ENCODE measurements at regions not wholly inside any gene's neighbourhood (a gene's known extent, or its start where the extent isn't known, plus 50 kb on each side); places are given as distances from the start of the nearest gene placed in this dataset.

DNA sequence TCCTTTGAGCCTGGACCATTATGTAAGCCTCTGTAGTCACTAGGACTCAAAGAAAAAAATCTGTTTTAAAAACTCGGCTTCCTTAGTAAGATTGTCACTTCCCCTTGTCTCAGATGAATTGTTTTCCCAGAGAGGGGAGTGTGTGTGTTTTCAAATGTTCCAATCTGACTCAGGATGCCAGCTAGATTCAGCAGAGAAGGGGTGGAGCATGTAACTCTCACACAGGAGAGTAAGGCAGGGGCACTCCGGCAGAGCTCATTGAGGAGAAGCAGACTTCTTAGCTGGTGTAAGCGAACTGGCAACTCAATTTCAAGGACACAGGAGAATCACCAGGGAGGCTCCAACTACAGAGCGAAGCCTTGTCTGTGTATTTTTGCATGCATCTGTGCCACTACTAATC is 623.2 kb downstream of the LMO4 start:
- no peak overlapping the region for H3K27ac ChIP-seq
- DNase-seq: no peak
- 65 to 71% methylated on average over 4 of the region's 4 CpGs for WGBS, 2 donors (ENCODE audit: low coverage in 1 of 2)

DNA sequence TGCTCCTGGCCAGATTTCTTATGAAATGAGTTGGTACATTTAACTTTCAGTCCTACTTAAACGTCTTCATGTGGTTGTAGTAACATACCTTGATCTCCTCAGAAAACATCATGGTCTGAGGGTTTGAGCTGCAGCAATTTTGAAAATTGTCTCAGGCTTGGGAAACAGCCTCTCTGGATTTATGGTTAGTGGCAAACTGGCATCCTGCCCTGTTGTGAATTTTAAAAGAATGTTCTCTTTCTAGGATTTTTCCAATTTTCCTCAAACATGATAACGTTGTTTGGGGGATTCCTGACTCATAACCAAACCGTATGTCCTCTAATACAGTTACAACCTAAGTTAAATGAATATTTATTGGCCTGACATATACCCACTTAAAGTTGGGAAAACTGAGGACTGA is 624.4 kb downstream of the LMO4 start:
- no peak for DNase-seq
- Histone ChIP-seq H3K27me3 (no peaks in the 10 kb centered on the region), H3K36me3 (no peaks in the 10 kb centered on the region), H3K9me3 (no peaks in the 10 kb centered on the region), H3K4me3 (no peak overlapping the region), H3K4me1 (peaks cover 0 to 12% (median 1%) of the 10 kb centered on the region in 4 donors), H3K27ac (no peak overlapping the region)
- TF ChIP-seq POLR2AphosphoS5 (IDR thresholded peaks at IDR 0.05) (no peak), EP300 (IDR thresholded peaks at IDR 0.05; ENCODE audit: low read depth) (no peak), POLR2A (IDR thresholded peaks at IDR 0.05) (no peak)
- TF ChIP-seq, protein P1, sequence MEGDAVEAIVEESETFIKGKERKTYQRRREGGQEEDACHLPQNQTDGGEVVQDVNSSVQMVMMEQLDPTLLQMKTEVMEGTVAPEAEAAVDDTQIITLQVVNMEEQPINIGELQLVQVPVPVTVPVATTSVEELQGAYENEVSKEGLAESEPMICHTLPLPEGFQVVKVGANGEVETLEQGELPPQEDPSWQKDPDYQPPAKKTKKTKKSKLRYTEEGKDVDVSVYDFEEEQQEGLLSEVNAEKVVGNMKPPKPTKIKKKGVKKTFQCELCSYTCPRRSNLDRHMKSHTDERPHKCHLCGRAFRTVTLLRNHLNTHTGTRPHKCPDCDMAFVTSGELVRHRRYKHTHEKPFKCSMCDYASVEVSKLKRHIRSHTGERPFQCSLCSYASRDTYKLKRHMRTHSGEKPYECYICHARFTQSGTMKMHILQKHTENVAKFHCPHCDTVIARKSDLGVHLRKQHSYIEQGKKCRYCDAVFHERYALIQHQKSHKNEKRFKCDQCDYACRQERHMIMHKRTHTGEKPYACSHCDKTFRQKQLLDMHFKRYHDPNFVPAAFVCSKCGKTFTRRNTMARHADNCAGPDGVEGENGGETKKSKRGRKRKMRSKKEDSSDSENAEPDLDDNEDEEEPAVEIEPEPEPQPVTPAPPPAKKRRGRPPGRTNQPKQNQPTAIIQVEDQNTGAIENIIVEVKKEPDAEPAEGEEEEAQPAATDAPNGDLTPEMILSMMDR (IDR thresholded peaks at IDR 0.05): no peak
- intact Hi-C loops (cut with DNase I; ENCODE audit: low total_unique reads): loop anchor here (10.0 kb wide), 1 partner anchor 628 kb away; the partner anchor contains the start of gene LMO4
- 39 to 72% methylated on average over 2 to 3 of the region's 3 CpGs for WGBS, 2 donors (ENCODE audit: low coverage in 1 of 2)
- in situ Hi-C loops (cut with MboI; ENCODE audit: low pct_ligation_motif_present in 1 of 4, low pct_unique_long_range_greater_than_20kb in 1 of 4, low sequenced_read_pairs in 3 of 4): loop anchor here (10.0 to 25.0 kb wide), 3 partner anchors 628 to 816 kb away; partner anchors contain the start of gene LMO4 (in 3 of the 4)

More for the DNA sequence above, 623.2 kb downstream of the LMO4 start:
- Histone ChIP-seq H3K9me3 (no peaks in the 10 kb centered on the region), H3K36me3 (no peaks in the 10 kb centered on the region), H3K4me3 (no peak overlapping the region), H3K27me3 (no peaks in the 10 kb centered on the region), H3K4me1 (peaks cover 0 to 12% (median 1%) of the 10 kb centered on the region in 4 donors)
- TF ChIP-seq POLR2AphosphoS5 (IDR thresholded peaks at IDR 0.05): no peak
- no peak for TF ChIP-seq EP300 (IDR thresholded peaks at IDR 0.05; ENCODE audit: low read depth)
- TF ChIP-seq, protein P1 (IDR thresholded peaks at IDR 0.05): no peak
- TF ChIP-seq POLR2A (IDR thresholded peaks at IDR 0.05): no peak
- in situ Hi-C loops (cut with MboI; ENCODE audit: low pct_ligation_motif_present in 1 of 4, low pct_unique_long_range_greater_than_20kb in 1 of 4, low sequenced_read_pairs in 3 of 4): loop anchor here (10.0 to 25.0 kb wide), 3 partner anchors 627 to 815 kb away; partner anchors contain the start of gene LMO4 (in 3 of the 4)
- intact Hi-C loops (cut with DNase I; ENCODE audit: low total_unique reads): loop anchor here (10.0 kb wide), 1 partner anchor 627 kb away; the partner anchor contains the start of gene LMO4

DNA sequence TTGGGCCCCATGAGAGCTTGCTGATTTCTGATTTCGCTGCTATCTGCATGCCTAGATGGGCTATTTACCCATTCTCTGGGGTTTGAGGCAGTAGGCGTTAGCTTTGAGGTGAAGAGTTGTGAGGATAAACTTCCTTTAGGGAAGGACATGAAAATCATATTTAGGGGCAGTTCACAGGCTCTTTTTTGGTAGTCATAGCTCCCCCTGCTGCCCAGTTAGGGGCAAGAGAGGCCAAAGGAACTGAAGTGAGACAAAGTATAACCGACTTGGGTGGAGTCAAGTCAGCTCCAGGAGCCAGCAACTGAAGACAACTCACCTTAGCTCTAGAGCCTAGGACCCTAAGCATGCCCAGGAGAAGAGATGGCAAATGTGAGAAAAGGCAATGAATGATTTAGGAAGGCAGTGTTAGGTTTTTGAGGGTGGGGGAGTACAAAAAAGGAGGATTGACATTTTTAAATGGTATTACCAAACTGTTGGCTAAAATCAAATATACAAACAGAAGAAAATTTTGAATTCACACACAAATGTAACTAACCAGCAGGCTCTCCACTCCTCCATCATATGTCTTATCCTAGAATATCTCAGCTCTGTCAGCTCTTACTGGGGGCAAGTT is 625.2 kb downstream of the LMO4 start:
- intact Hi-C loops (cut with DNase I; ENCODE audit: low total_unique reads) (loop anchor here (10.0 kb wide), 1 partner anchor 629 kb away; the partner anchor contains the start of gene LMO4), in situ Hi-C loops (cut with MboI; ENCODE audit: low pct_ligation_motif_present in 1 of 4, low pct_unique_long_range_greater_than_20kb in 1 of 4, low sequenced_read_pairs in 3 of 4) (loop anchor here (10.0 to 25.0 kb wide), 3 partner anchors 629 to 817 kb away; partner anchors contain the start of gene LMO4 (in 3 of the 4))
- TF ChIP-seq, protein P1 (IDR thresholded peaks at IDR 0.05): peak; percentile 72 to 81 (median 77)
- TF ChIP-seq POLR2AphosphoS5 (IDR thresholded peaks at IDR 0.05) (no peak), POLR2A (IDR thresholded peaks at IDR 0.05) (no peak)
- H3K4me3 ChIP-seq: no peak overlapping the region
- H3K27me3 ChIP-seq: no peaks in the 10 kb centered on the region
- peak; percentile 75 for DNase-seq
- peaks cover 0 to 12% (median 1%) of the 10 kb centered on the region in 4 donors for H3K4me1 ChIP-seq
- no peak overlapping the region for H3K27ac ChIP-seq
- 0 to 16% methylated on average over 1 to 3 of the region's 3 CpGs for WGBS, 2 donors (ENCODE audit: low coverage in 1 of 2)
- H3K9me3 ChIP-seq: no peaks in the 10 kb centered on the region
- H3K36me3 ChIP-seq: no peaks in the 10 kb centered on the region

DNA sequence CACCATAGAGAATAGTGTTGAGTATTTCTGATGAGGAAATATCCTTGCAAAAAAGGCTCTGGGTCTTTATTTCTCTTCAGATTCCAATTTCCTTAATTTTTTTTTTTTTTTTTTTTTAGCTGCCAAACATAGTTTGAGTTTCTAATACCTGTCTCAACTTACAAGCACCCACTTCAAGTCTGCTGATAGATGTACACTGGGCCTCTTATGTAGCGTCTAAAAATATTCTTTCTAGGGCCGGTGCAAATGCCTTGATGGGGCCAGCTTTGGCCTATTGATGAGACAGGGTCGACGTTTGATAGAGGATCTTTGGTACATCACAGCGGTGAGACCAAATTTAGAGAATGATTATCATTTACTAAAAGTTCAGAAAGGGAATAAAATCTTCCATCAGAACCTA is 626.4 kb downstream of the LMO4 start:
- H3K9me3 ChIP-seq: no peaks in the 10 kb centered on the region
- no peak overlapping the region for H3K27ac ChIP-seq
- H3K4me1 ChIP-seq: peaks cover 0 to 12% (median 1%) of the 10 kb centered on the region in 4 donors
- H3K27me3 ChIP-seq: no peaks in the 10 kb centered on the region
- intact Hi-C loops (cut with DNase I; ENCODE audit: low total_unique reads): loop anchor here (10.0 kb wide), 1 partner anchor 630 kb away; the partner anchor contains the start of gene LMO4
- TF ChIP-seq, protein P1 (IDR thresholded peaks at IDR 0.05): no peak
- no peak for TF ChIP-seq EP300 (IDR thresholded peaks at IDR 0.05; ENCODE audit: low read depth)
- TF ChIP-seq POLR2AphosphoS5 (IDR thresholded peaks at IDR 0.05): no peak
- TF ChIP-seq POLR2A (IDR thresholded peaks at IDR 0.05): no peak
- no peaks in the 10 kb centered on the region for H3K36me3 ChIP-seq
- in situ Hi-C loops (cut with MboI; ENCODE audit: low pct_ligation_motif_present in 1 of 4, low pct_unique_long_range_greater_than_20kb in 1 of 4, low sequenced_read_pairs in 3 of 4): loop anchor here (10.0 to 25.0 kb wide), 3 partner anchors 630 to 818 kb away; partner anchors contain the start of gene LMO4 (in 3 of the 4)
- 86 to 92% methylated on average over 5 of the region's 5 CpGs for WGBS, 2 donors (ENCODE audit: low coverage in 1 of 2)
- no peak for DNase-seq
- no peak overlapping the region for H3K4me3 ChIP-seq
